DND-41 (cell line): ENCODE measurements at regions not wholly inside any gene's neighbourhood (a gene's known extent, or its start where the extent isn't known, plus 50 kb on each side); places are given as distances from the start of the nearest gene placed in this dataset.

Experiments
- CTCF ChIP-seq: IDR thresholded peaks from 2 replicates; pipeline ENCODE4 v1.5.1; 2012; ENCODE audit warnings: borderline replicate concordance, low read length, moderate library complexity, mild to moderate bottlenecking; ENCODE audit not compliant: poor library complexity, severe bottlenecking; ENCODE audit errors: extremely low read depth
- EZH2 ChIP-seq: IDR thresholded peaks from 3 replicates; pipeline ENCODE4 v1.6.1; 2012; ENCODE audit warnings: borderline replicate concordance, low read depth, mild to moderate bottlenecking, moderate library complexity, low read length, inconsistent platforms; ENCODE audit not compliant: severe bottlenecking

GRCh38 chr2:239700686-239701345, 300.0 kb upstream of the HDAC4 start:
- TF ChIP-seq CTCF (no peak), EZH2 (no peak)
